Gastrocnemius medialis (tissue), 4 donors: ENCODE measurements at regions not wholly inside any gene's neighbourhood (a gene's known extent, or its start where the extent isn't known, plus 50 kb on each side); places are given as distances from the start of the nearest gene placed in this dataset.
A peak's percentile ranks its signal among the peaks of the same experiment; 100 is the strongest.
"Not testable (repeated sequence)": the region's sequence is repeated elsewhere in the genome, so short reads cannot be mapped to it uniquely, and the experiment has no call there.

Source experiments
- ATAC-seq, 2 donors: fragments of 150-250 bp; one replicate each; pipeline ENCODE4 v1.9.1; 2016
- DNase-seq, 2 donors: peaks; one replicate each; pipeline ENCODE4 v3.0.0-alpha.2; 2019
- H3K27ac ChIP-seq, 4 donors: fragments of 200-600 bp; sonication (generic); 1 replicate in 1 of 4; 2 replicates in 3 of 4; pipeline ENCODE4 v1.5.1; 2016 to 2018; ENCODE audit warnings: mild to moderate bottlenecking in 2 of 4, moderate library complexity in 1 of 4
- H3K27me3 ChIP-seq, 3 donors: fragments of 200-600 bp; sonication (generic) in 2 of 3; 1 replicate in 1 of 3; 2 replicates in 2 of 3; pipeline versions ENCODE4 v1.5.1 to v1.6.0; 2016 to 2019; ENCODE audit warnings: mild to moderate bottlenecking in 1 of 3, moderate library complexity in 1 of 3
- H3K36me3 ChIP-seq, 2 donors: fragments of 200-600 bp; sonication (generic) in 1 of 2; one replicate each; pipeline ENCODE4 v1.5.1; 2017 to 2018
- H3K4me1 ChIP-seq, 2 donors: fragments of 200-600 bp; sonication (generic) in 1 of 2; one replicate each; pipeline ENCODE4 v1.5.1; 2016 to 2017; ENCODE audit warnings: mild to moderate bottlenecking in 2 of 2
- H3K4me3 ChIP-seq, 4 donors: fragments of 200-600 bp; sonication (generic) in 3 of 4; 1 replicate in 1 of 4; 2 replicates in 3 of 4; pipeline ENCODE4 v1.5.1; 2016 to 2019; ENCODE audit warnings: mild to moderate bottlenecking in 2 of 4
- H3K9me3 ChIP-seq, 3 donors: fragments of 200-600 bp; sonication (generic) in 2 of 3; 1 replicate in 1 of 3; 2 replicates in 2 of 3; pipeline ENCODE4 v1.5.1; 2016 to 2019
- in situ Hi-C, 4 donors: fragments of 200-750 bp; cut with MboI; loops; one replicate each; pipeline versions ENCODE4 v1.15.0 to v1.8.0; 2017; ENCODE audit warnings: low sequenced_read_pairs in 4 of 4
- intact Hi-C: fragments of 100-400 bp; cut with DNase I; formaldehyde crosslinking; loops from one replicate; pipeline ENCODE4 v1.15.1; 2023; ENCODE audit warnings: low total_unique reads

DNA sequence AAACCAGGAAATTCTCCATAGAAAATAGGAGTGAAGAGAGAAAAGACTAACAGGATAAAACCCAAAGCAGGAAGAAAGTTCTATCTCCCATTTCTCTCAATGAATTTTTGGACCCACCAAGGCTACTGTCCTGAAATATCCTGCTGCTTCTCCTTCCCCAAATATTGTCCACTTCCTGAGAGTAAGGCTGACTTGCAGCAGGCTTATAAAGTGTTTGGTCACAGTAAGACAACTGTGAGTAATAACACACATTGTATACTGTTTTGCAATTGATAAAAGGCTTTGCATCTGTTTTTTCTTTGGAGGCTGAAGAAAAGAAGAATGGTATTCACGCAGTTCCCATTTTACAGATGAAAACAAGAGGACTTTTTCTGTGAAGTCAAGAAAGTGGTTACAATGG is 52.8 kb downstream of the FOXD4L6 start:
- H3K9me3 ChIP-seq, ATAC-seq, H3K36me3 ChIP-seq, H3K27me3 ChIP-seq, H3K27ac ChIP-seq, H3K4me1 ChIP-seq, DNase-seq, intact Hi-C loops, H3K4me3 ChIP-seq, in situ Hi-C loops: not testable (repeated sequence)

DNA sequence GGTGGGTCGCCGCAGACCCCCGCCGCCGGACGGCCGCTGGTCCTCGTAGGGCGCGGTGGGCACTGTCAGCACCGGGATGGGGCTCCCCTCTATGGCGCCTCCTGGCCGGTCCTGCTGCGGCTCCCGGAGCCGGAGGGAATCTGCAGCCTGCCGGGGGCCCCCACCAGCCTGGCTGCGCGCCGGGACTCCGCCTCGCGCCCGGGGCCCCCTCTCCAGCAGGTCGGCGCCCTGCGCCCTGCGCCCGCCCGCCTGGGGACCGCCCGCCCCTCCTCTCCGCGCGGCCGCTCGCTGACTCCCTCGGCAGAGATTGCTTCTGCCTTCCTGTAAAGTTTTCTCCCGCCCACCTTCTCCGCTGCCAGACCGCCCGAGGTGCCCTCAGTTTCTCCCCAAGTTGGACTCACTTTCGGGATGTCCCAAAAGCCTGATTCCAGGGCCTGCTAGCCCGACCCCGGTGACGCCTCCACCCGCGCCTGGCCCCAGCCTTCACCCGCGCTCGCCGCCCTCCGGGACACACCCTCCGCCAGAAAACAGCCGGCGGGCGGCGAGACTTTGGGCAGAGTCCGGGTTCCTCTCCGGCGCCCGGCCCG is 54.0 kb downstream of the FOXD4L6 start:
- ATAC-seq = peak; percentile 72 to 73
- H3K36me3 ChIP-seq, H3K4me1 ChIP-seq, in situ Hi-C loops, H3K9me3 ChIP-seq, intact Hi-C loops, H3K27me3 ChIP-seq: not testable (repeated sequence)
- DNase-seq = peak in 1 of 2 donors; percentile 21
- H3K27ac ChIP-seq = peak overlapping the region; percentile 73 to 78 (median 76)
- peak overlapping the region; percentile 64 to 89 (median 76) for H3K4me3 ChIP-seq

DNA sequence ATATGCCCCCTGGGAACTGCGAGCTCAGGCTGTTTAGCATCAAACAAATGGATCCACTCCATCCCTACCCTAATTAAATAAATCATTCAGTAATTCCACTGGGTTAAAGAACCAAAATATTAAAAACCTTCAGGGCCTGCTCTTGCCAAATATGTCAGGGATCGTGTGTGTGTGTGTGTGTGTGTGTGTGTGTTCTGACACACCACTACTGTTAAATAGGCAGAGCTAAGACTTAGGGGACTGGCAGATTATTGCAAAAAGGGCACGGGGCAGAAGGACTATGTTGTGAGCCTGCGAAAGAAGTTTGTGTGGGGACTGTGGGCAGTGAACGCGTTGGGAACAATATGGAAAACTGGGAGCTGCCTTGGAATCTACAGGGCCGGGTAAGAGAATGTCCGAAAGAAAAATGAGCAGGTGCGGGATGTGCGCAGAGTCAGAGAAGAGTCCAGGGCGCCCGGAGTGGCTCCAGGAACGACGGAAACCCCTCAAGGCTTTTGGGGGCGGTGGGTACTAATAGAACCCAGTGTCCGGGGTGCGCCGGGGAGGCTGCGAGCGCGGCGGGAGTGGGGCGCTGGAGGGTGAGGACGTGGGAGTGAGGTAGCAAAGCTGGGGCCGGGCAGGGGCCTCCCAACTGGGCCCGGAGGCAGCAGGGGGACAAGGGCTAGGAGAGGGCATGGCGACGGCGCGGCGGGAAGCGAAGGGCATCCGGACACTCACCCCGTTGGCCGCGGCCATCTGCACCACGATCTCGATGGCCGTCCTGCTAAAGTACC is 54.8 kb downstream of the FOXD4L6 start:
- in situ Hi-C loops = not testable (repeated sequence)
- ATAC-seq = peak in 1 of 2 donors; percentile 25
- H3K4me3 ChIP-seq = peak overlapping the region; percentile 64 to 89 (median 76)

DNA sequence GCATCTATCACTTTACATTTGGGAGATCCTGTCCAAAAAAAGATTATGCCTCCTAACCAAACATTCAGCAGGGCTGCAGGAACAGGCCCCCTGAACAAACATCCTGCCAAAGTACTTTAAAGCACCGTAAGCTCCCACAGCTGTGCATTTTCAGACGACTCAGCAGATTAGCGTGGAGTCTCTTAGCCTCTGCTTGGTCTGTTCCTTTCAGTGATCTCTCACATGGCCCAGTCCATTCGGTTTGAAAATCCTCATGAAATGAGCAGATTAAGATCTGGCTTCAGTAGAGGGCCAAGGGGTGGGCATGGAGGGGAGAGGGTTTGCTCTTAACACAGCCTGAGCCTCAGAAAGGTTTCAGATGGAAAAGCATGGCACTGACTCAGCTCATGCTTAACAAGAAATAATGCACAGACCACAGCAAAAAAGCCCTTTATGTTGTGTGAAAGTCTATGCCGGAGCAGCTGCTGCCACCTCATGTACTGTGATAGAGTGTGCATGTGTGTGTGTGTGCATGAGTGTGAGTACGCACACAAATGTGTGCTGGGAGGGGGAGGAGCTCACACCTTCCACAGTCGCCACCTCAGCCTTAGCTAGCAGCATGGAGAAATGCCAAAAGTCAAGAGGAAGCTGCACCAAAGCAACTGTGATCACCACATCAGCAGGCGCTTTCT is 64.2 kb downstream of the FOXD4L6 start:
- H3K36me3 ChIP-seq, H3K27me3 ChIP-seq, H3K4me1 ChIP-seq, DNase-seq, in situ Hi-C loops, H3K9me3 ChIP-seq, H3K27ac ChIP-seq, H3K4me3 ChIP-seq, intact Hi-C loops: not testable (repeated sequence)
- peak; percentile 13 to 31 for ATAC-seq

More for the DNA sequence above, 54.8 kb downstream of the FOXD4L6 start:
- peak overlapping the region in 3 of 4 donors; percentile 29 to 77 (median 29) for H3K27ac ChIP-seq
- intact Hi-C loops, H3K36me3 ChIP-seq, H3K27me3 ChIP-seq, H3K4me1 ChIP-seq, H3K9me3 ChIP-seq: not testable (repeated sequence)
- peak in 1 of 2 donors; percentile 11 for DNase-seq

DNA sequence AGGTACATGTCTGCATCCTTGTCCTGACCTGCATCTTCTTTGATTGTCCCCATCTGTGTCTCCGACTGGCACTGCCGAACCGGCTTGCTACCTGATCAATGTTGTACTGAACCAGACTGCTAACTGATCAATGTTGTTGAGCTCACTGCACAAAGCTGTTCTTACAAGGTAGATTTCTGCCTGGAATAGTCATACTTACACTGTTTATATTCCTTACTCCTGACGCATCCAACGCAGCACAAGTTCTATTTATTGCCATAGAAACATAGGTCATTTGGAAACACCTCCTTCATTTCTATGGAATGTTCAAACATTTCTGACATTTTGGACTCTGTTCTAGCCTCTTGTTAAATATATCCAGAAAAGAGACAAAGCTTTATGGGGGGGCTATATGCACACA is 65.2 kb downstream of the FOXD4L6 start:
- H3K9me3 ChIP-seq, H3K27ac ChIP-seq, intact Hi-C loops, H3K4me3 ChIP-seq, ATAC-seq, H3K36me3 ChIP-seq, in situ Hi-C loops, H3K4me1 ChIP-seq, DNase-seq, H3K27me3 ChIP-seq: not testable (repeated sequence)

DNA sequence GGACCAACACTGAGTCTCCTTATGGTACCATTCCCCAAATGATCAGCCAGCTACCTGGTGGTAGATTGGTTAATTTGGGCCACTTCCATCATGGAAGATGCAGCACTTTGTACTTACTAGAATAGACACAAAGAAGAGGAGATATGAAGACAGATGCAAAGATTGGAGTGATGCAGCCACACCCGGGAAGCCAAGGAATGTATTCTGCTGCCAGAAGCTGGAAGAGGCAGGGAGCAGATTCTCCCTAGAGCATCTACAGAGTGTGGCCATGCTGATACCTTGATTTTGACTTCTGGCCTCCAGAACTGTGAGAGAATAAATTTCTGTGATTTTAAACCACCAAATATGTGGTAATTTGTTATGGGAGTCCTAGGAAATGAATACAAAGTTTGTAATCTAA is 68.9 kb downstream of the FOXD4L6 start:
- H3K4me1 ChIP-seq, H3K27ac ChIP-seq, ATAC-seq, H3K4me3 ChIP-seq, in situ Hi-C loops, H3K27me3 ChIP-seq, H3K9me3 ChIP-seq, intact Hi-C loops, DNase-seq, H3K36me3 ChIP-seq: not testable (repeated sequence)

DNA sequence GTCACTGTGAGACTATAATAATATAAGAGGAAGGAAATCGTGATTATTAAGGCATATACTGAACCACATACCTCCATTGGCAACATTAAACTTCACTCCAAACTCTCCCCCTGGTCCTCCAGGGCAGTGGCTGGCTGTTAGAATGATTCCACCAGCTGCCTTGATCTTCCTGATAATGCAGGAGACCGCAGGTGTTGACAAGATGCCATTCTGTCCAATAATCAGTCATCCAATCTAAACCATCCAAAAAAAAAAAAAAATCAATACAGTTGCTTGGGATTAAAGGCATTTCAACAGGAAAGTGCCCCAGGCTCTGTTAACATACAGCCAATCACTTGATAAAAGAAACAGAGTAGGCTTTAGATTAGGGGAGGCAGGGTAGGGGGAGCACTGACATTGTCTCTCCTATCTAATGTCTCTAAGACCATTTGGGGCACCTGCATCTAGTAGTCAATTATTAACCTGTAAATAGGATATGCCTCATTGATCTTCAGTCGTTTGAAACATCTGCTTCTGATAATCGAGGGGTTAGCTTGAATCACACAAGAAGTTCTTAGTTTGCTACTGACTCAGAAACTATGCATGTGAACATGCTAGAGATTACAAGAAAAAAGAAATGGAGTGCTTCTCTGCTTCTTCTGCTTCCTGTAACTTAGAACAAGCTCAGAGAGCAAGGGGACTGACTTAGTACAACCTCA is 74.7 kb downstream of the FOXD4L6 start:
- H3K4me1 ChIP-seq, H3K27ac ChIP-seq, H3K27me3 ChIP-seq, DNase-seq, in situ Hi-C loops, ATAC-seq, intact Hi-C loops, H3K36me3 ChIP-seq, H3K9me3 ChIP-seq, H3K4me3 ChIP-seq: not testable (repeated sequence)

DNA sequence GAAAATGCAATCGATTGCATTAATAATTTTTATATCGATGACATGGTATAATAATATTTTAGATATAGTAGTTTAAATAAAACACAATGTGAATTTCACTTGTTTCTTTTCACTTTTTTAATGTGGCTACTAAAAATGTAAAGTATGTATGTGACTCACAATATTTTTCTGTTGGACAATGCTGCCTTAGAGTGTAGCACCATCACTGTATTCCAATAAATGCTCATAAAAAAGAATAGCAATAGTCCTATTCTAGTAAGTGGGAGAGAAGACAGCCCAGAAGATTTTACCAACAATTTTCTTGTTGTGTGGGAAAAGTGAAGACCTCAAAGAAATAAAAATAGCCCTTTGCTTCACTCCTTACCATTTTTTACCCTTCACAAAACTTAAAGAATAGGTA is 79.8 kb downstream of the FOXD4L6 start:
- H3K4me3 ChIP-seq, H3K9me3 ChIP-seq, H3K27me3 ChIP-seq, H3K27ac ChIP-seq, in situ Hi-C loops, DNase-seq, ATAC-seq, H3K36me3 ChIP-seq, intact Hi-C loops, H3K4me1 ChIP-seq: not testable (repeated sequence)

DNA sequence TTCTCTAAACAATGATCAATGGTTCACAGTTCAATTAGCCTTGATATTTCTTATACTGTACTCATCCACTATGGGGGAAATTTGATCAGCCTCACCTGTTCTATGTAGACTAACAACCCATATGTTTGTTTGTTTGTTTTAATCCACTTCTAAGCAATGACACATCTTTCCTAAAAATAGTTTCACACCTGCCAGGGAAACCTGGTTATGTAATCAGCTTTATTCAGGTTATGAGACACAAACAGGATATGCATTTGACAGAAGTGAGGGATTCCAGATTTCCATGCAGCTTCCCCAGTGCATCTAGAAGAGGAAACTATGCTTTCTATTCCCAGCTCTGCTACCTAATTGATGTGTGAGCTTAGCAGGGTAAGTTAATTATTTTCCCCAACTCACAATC is 80.7 kb downstream of the FOXD4L6 start:
- intact Hi-C loops, H3K27me3 ChIP-seq, in situ Hi-C loops, H3K4me3 ChIP-seq, H3K9me3 ChIP-seq, H3K4me1 ChIP-seq, H3K36me3 ChIP-seq, DNase-seq: not testable (repeated sequence)
- peak; percentile 84 to 86 for ATAC-seq
- peak overlapping the region in 2 of 4 donors; percentile 18 to 19 for H3K27ac ChIP-seq

DNA sequence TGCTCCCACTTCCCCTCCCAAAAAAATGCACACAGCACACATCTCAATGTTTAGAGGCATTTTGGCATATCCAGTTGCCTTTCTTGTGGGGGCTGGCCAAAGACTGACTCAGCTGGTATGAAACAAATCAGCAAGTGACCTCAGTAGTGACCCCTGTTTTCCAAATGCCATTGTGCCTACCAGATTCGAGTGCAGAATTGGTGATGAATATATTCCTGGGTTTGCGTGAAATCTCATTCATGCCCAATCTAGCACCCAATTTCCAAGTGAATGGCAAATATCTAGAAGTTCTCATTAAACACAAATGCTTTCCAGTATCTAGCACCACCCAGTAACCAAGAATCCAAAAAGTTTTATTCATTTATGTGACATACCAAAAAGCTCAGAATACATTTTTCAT is 83.6 kb downstream of the FOXD4L6 start:
- H3K4me1 ChIP-seq, H3K4me3 ChIP-seq, H3K27ac ChIP-seq, in situ Hi-C loops, H3K9me3 ChIP-seq, DNase-seq, ATAC-seq, H3K27me3 ChIP-seq, intact Hi-C loops, H3K36me3 ChIP-seq: not testable (repeated sequence)

DNA sequence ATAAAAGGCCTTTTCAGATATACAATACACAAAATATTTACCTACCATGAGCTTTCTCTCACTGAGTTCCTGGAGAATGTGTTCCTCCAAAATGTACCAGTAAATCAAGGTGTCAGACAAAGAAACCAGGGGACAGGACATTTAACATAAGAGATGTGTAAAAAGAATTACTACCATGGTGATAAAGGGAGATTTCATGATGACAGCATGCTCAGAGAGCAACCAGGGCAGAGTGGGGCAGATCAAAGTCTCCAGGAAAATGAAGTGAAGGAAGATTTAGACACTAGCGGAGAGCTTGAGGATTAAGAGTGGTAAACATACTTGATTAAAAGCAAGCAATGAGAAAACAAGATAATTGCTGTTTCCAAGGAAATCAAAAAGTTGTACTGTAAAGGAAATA is 85.0 kb downstream of the FOXD4L6 start:
- DNase-seq, H3K9me3 ChIP-seq, ATAC-seq, in situ Hi-C loops, H3K27ac ChIP-seq, H3K36me3 ChIP-seq, H3K4me1 ChIP-seq, H3K27me3 ChIP-seq, H3K4me3 ChIP-seq, intact Hi-C loops: not testable (repeated sequence)
